GM23338 (cell line): ENCODE measurements at regions not wholly inside any gene's neighbourhood (a gene's known extent, or its start where the extent isn't known, plus 50 kb on each side); places are given as distances from the start of the nearest gene placed in this dataset.

Experiments
- ATAC-seq: fragments of 200-7000 bp; cut with Tn5 transposase; 3 replicates; pipeline ENCODE4 v1.9.1; 2020
- DNase-seq: peaks from one replicate; pipeline ENCODE4 v3.0.0-alpha.2; 2015; ENCODE audit warnings: low spot score
- H2AFZ ChIP-seq: fragments of 200-600 bp; sonication (generic); 2 replicates; pipeline ENCODE4 v1.8.0; 2016; ENCODE audit warnings: antibody characterized with exemption, mild to moderate bottlenecking, moderate library complexity
- H3F3A ChIP-seq: fragments of 200-600 bp; sonication (generic); replicated peaks from 2 replicates; pipeline ENCODE4 v1.8.0; 2017; ENCODE audit warnings: antibody characterized with exemption, mixed run types, low read depth
- H3K27ac ChIP-seq: fragments of 200-600 bp; sonication (generic); 2 replicates; pipeline ENCODE4 v1.6.1; 2016; ENCODE audit warnings: low read depth
- H3K27me3 ChIP-seq: fragments of 200-600 bp; sonication (generic); 2 replicates; pipeline ENCODE4 v1.8.0; 2016; ENCODE audit warnings: mild to moderate bottlenecking, mixed run types, moderate library complexity; ENCODE audit not compliant: insufficient read depth
- H3K36me3 ChIP-seq: fragments of 200-600 bp; sonication (generic); 2 replicates; pipeline ENCODE4 v1.8.0; 2016; ENCODE audit warnings: mild to moderate bottlenecking; ENCODE audit not compliant: insufficient read depth
- H3K4me1 ChIP-seq: fragments of 200-600 bp; sonication (generic); 2 replicates; pipeline ENCODE4 v1.8.0; 2016; ENCODE audit warnings: mild to moderate bottlenecking, moderate library complexity; ENCODE audit not compliant: insufficient read depth
- H3K4me2 ChIP-seq: fragments of 200-600 bp; sonication (generic); 2 replicates; pipeline ENCODE4 v1.7.1; 2017; ENCODE audit warnings: mixed run types
- H3K4me3 ChIP-seq: fragments of 200-600 bp; sonication (generic); 2 replicates; pipeline ENCODE4 v1.6.1; 2016; ENCODE audit warnings: mixed run types
- H3K79me2 ChIP-seq: fragments of 200-600 bp; sonication (generic); replicated peaks from 2 replicates; pipeline ENCODE4 v1.8.0; 2017; ENCODE audit warnings: mild to moderate bottlenecking; ENCODE audit not compliant: insufficient read depth
- H3K9me2 ChIP-seq: fragments of 200-600 bp; sonication (generic); 2 replicates; pipeline ENCODE4 v1.8.0; 2017; ENCODE audit not compliant: insufficient read depth
- H4K20me1 ChIP-seq: fragments of 200-600 bp; sonication (generic); replicated peaks from 2 replicates; pipeline ENCODE4 v1.8.0; 2017; ENCODE audit warnings: mild to moderate bottlenecking; ENCODE audit not compliant: insufficient read depth
- H3K27ac Mint-ChIP-seq: 2 replicates; pipeline ENCODE4 v1.8.0; 2020; ENCODE audit warnings: inconsistent platforms, mild to moderate bottlenecking, moderate library complexity, mixed read lengths
- H3K27me3 Mint-ChIP-seq: 3 replicates; pipeline ENCODE4 v1.8.0; 2022; ENCODE audit warnings: low read depth, mild to moderate bottlenecking, moderate library complexity, mixed read lengths, inconsistent platforms; ENCODE audit not compliant: insufficient read depth, poor library complexity
- H3K36me3 Mint-ChIP-seq: 3 replicates; pipeline ENCODE4 v1.8.0; 2021; ENCODE audit warnings: low read depth, mild to moderate bottlenecking, inconsistent platforms, moderate library complexity, mixed read lengths
- H3K4me1 Mint-ChIP-seq: 3 replicates; pipeline ENCODE4 v1.8.0; 2020; ENCODE audit warnings: mild to moderate bottlenecking, inconsistent platforms, mixed read lengths
- H3K4me3 Mint-ChIP-seq: 3 replicates; pipeline ENCODE4 v1.8.0; 2021; ENCODE audit warnings: moderate library complexity, mild to moderate bottlenecking, inconsistent platforms, mixed read lengths
- H3K9me3 Mint-ChIP-seq: 3 replicates; pipeline ENCODE4 v1.8.0; 2020; ENCODE audit warnings: moderate library complexity, mild to moderate bottlenecking, inconsistent platforms, mixed read lengths
- CREB1 ChIP-seq: fragments of 250-450 bp; sonication (Bioruptor Pico); IDR thresholded peaks from 2 replicates; pipeline ENCODE4 v1.5.0; 2020; ENCODE audit warnings: low read depth, mild to moderate bottlenecking, moderate library complexity
- EZH2 ChIP-seq: fragments of 200-600 bp; sonication (generic); IDR thresholded peaks from one replicate; pipeline ENCODE4 v1.8.0; 2017; ENCODE audit warnings: antibody characterized with exemption, mild to moderate bottlenecking, low read depth; ENCODE audit not compliant: unreplicated experiment
- EZH2phosphoT487 ChIP-seq: fragments of 200-600 bp; sonication (generic); IDR thresholded peaks from one replicate; pipeline ENCODE4 v1.8.1; 2018; ENCODE audit warnings: antibody characterized with exemption; ENCODE audit not compliant: unreplicated experiment
- JUNB ChIP-seq: IDR thresholded peaks from one replicate; pipeline ENCODE4 v1.6.1; 2016; ENCODE audit warnings: antibody characterized with exemption; ENCODE audit not compliant: unreplicated experiment
- NANOG ChIP-seq: IDR thresholded peaks from 2 replicates; pipeline ENCODE4 v1.6.1; 2016; ENCODE audit warnings: antibody characterized with exemption, borderline replicate concordance
- POLR2AphosphoS5 ChIP-seq: IDR thresholded peaks from 2 replicates; pipeline ENCODE4 v1.6.1; 2016; ENCODE audit warnings: antibody characterized with exemption, low read depth
- REST ChIP-seq: IDR thresholded peaks from one replicate; pipeline ENCODE4 v1.6.1; 2018; ENCODE audit warnings: antibody characterized with exemption; ENCODE audit not compliant: unreplicated experiment
- ZNF114 ChIP-seq: fragments of 250-450 bp; sonication (Bioruptor Pico); IDR thresholded peaks from 2 replicates; pipeline ENCODE4 v1.5.0; 2020; ENCODE audit warnings: mild to moderate bottlenecking, moderate library complexity
- ZNF462 ChIP-seq: fragments of 250-450 bp; sonication (Bioruptor Pico); IDR thresholded peaks from 2 replicates; pipeline ENCODE4 v1.5.0; 2020; ENCODE audit warnings: mild to moderate bottlenecking, moderate library complexity

DNA sequence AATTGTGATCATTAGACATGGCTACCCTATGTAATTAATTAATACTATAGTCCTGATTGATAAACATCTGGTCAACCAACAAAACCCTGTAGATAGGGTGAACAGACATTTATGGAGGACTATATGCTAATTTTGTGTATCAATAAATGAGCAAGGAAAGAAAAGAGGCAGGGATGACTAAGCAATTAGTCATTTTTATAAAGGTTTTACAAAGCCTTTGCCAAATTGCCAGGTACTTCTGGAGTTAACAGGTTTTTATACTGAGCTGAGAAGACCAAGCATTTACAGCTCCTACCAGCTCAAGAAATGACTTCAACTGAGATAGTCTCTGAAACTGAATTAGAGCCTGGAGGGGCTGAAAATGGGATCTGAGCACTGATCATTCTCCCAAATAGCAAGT lies 186.8 kb upstream of the PRR20A start (continued):
- TF ChIP-seq REST = no peak
- TF ChIP-seq ZNF462 = no peak
- no peak for TF ChIP-seq ZNF114 (CRISPR knock-in tag)
- no peak for TF ChIP-seq CREB1 (CRISPR knock-in tag)

- Histone ChIP-seq H2AFZ (0 out of 2 replicates have a peak overlapping the region, but pooled peaks have one; percentile 19), H3K27ac (no peak overlapping the region), H3K36me3 (no peaks in the 10 kb centered on the region), H3K4me3 (no peak overlapping the region), H3K4me1 (peaks cover 8% of the 10 kb centered on the region; the same call in 1 of the 2 replicates), H3F3A (no peaks in the 10 kb centered on the region), H3K9me2 (0 out of 2 replicates have a peak, but pooled peaks cover 9% of the 10 kb centered on the region), H3K27me3 (no peaks in the 10 kb centered on the region), H3K79me2 (no peaks in the 10 kb centered on the region), H4K20me1 (no peaks in the 10 kb centered on the region), H3K4me2 (no peak overlapping the region)
- Mint-ChIP-seq H3K4me3 (no peak overlapping the region), H3K36me3 (peaks cover 21% of the 10 kb centered on the region; the same call in 2 of the 3 replicates), H3K9me3 (peaks cover 18% of the 10 kb centered on the region), H3K27me3 (no peaks in the 10 kb centered on the region), H3K27ac (peak overlapping the region; percentile 22; the same call in 1 of the 2 replicates), H3K4me1 (peaks cover 19% of the 10 kb centered on the region)
- ATAC-seq = no peak
- peak; percentile 46 for DNase-seq
- TF ChIP-seq JUNB = no peak
- no peak for TF ChIP-seq ZNF114 (CRISPR knock-in tag)
- TF ChIP-seq CREB1 (CRISPR knock-in tag) = no peak
- no peak for TF ChIP-seq POLR2AphosphoS5
- TF ChIP-seq EZH2 = no peak
- TF ChIP-seq EZH2phosphoT487 = no peak
- TF ChIP-seq NANOG = no peak
These were observed 165.1 kb upstream of the PRR20A start for GRCh38 chr13:56975647-56976046.
